Immature natural killer cell (primary cell): ENCODE measurements at regions not wholly inside any gene's neighbourhood (a gene's known extent, or its start where the extent isn't known, plus 50 kb on each side); places are given as distances from the start of the nearest gene placed in this dataset.

Source experiments
- DNase-seq, 3 donors: peaks; one replicate each; pipeline ENCODE4 v3.0.0; 2022; ENCODE audit warnings: mixed read lengths in 1 of 3
- H3K27ac Mint-ChIP-seq, 6 donors: one replicate each; pipeline ENCODE4 v1.8.0; 2020; ENCODE audit warnings: mixed read lengths in 6 of 6, mild to moderate bottlenecking in 5 of 6, inconsistent platforms in 4 of 6, moderate library complexity in 3 of 6
- H3K27me3 Mint-ChIP-seq, 3 donors: one replicate each; pipeline ENCODE4 v1.8.0; 2020 to 2021; ENCODE audit warnings: low read depth in 3 of 3, mild to moderate bottlenecking in 3 of 3, mixed read lengths in 3 of 3, moderate library complexity in 3 of 3, inconsistent platforms in 1 of 3
- H3K36me3 Mint-ChIP-seq, 3 donors: one replicate each; pipeline ENCODE4 v1.8.0; 2020; ENCODE audit warnings: mixed read lengths in 3 of 3, inconsistent platforms in 2 of 3, mild to moderate bottlenecking in 2 of 3
- H3K4me1 Mint-ChIP-seq, 2 donors: one replicate each; pipeline ENCODE4 v1.8.0; 2020; ENCODE audit warnings: inconsistent platforms in 2 of 2, mild to moderate bottlenecking in 2 of 2, mixed read lengths in 2 of 2, moderate library complexity in 1 of 2
- H3K4me3 Mint-ChIP-seq, 5 donors: one replicate each; pipeline ENCODE4 v1.8.0; 2020; ENCODE audit warnings: mild to moderate bottlenecking in 5 of 5, mixed read lengths in 5 of 5, inconsistent platforms in 3 of 5, moderate library complexity in 3 of 5
- H3K9me3 Mint-ChIP-seq, 6 donors: one replicate each; pipeline ENCODE4 v1.8.0; 2020; ENCODE audit warnings: mild to moderate bottlenecking in 6 of 6, mixed read lengths in 6 of 6, inconsistent platforms in 4 of 6, moderate library complexity in 3 of 6

GRCh38 chr11:134521452-134522289 lies 109.6 kb upstream of the B3GAT1 start:
- Mint-ChIP-seq H3K9me3 (no peaks in the 10 kb centered on the region), H3K36me3 (peaks cover 0 to 7% (median 0%) of the 10 kb centered on the region in 3 donors), H3K27me3 (peaks cover 0 to 7% (median 1%) of the 10 kb centered on the region in 3 donors), H3K27ac (no peak overlapping the region), H3K4me3 (no peak overlapping the region), H3K4me1 (no peaks in the 10 kb centered on the region)
- DNase-seq, result no peak

- no peak for DNase-seq
- peaks cover 0 to 7% (median 0%) of the 10 kb centered on the region in 3 donors for H3K36me3 Mint-ChIP-seq
- no peaks in the 10 kb centered on the region for H3K9me3 Mint-ChIP-seq
- no peaks in the 10 kb centered on the region for H3K4me1 Mint-ChIP-seq
- H3K27me3 Mint-ChIP-seq, result peaks cover 0 to 7% (median 3%) of the 10 kb centered on the region in 3 donors
- H3K27ac Mint-ChIP-seq, result no peak overlapping the region
- H3K4me3 Mint-ChIP-seq, result no peak overlapping the region
These were observed 109.0 kb upstream of the B3GAT1 start for GRCh38 chr11:134521001-134521400.

GRCh38 chr11:134519788-134520187 lies 107.7 kb upstream of the B3GAT1 start:
- no peak overlapping the region for H3K27ac Mint-ChIP-seq
- peaks cover 0 to 7% (median 0%) of the 10 kb centered on the region in 3 donors for H3K36me3 Mint-ChIP-seq
- H3K27me3 Mint-ChIP-seq, result peaks cover 0 to 10% (median 3%) of the 10 kb centered on the region in 3 donors
- no peak for DNase-seq
- H3K9me3 Mint-ChIP-seq, result no peaks in the 10 kb centered on the region
- no peaks in the 10 kb centered on the region for H3K4me1 Mint-ChIP-seq
- no peak overlapping the region for H3K4me3 Mint-ChIP-seq

GRCh38 chr11:134519390-134519750 lies 107.3 kb upstream of the B3GAT1 start:
- Mint-ChIP-seq H3K36me3 (peaks cover 0 to 7% (median 0%) of the 10 kb centered on the region in 3 donors), H3K4me3 (no peak overlapping the region)

GRCh38 chr11:134518616-134519389 lies 106.8 kb upstream of the B3GAT1 start:
- Mint-ChIP-seq H3K4me1 (no peaks in the 10 kb centered on the region), H3K36me3 (peaks cover 0 to 7% (median 0%) of the 10 kb centered on the region in 3 donors), H3K27me3 (peaks cover 0 to 10% (median 3%) of the 10 kb centered on the region in 3 donors), H3K9me3 (no peaks in the 10 kb centered on the region), H3K27ac (no peak overlapping the region), H3K4me3 (no peak overlapping the region)
- DNase-seq, result no peak

More at GRCh38 chr11:134519390-134519750, 107.3 kb upstream of the B3GAT1 start:
- no peak overlapping the region for H3K27ac Mint-ChIP-seq
- H3K27me3 Mint-ChIP-seq, result peaks cover 0 to 10% (median 3%) of the 10 kb centered on the region in 3 donors
- H3K9me3 Mint-ChIP-seq, result no peaks in the 10 kb centered on the region
- DNase-seq, result no peak
- no peaks in the 10 kb centered on the region for H3K4me1 Mint-ChIP-seq

GRCh38 chr11:134517621-134518293 lies 105.7 kb upstream of the B3GAT1 start:
- H3K27me3 Mint-ChIP-seq, result peaks cover 0 to 12% (median 3%) of the 10 kb centered on the region in 3 donors
- no peak for DNase-seq
- peaks cover 0 to 7% (median 0%) of the 10 kb centered on the region in 3 donors for H3K36me3 Mint-ChIP-seq
- no peak overlapping the region for H3K4me3 Mint-ChIP-seq
- no peaks in the 10 kb centered on the region for H3K9me3 Mint-ChIP-seq
- H3K27ac Mint-ChIP-seq, result no peak overlapping the region
- no peaks in the 10 kb centered on the region for H3K4me1 Mint-ChIP-seq

GRCh38 chr11:134517115-134517514 lies 105.1 kb upstream of the B3GAT1 start:
- Mint-ChIP-seq H3K9me3 (no peaks in the 10 kb centered on the region), H3K4me3 (no peak overlapping the region), H3K4me1 (no peaks in the 10 kb centered on the region), H3K27ac (no peak overlapping the region), H3K27me3 (peaks cover 0 to 9% (median 3%) of the 10 kb centered on the region in 3 donors), H3K36me3 (peaks cover 0 to 3% (median 0%) of the 10 kb centered on the region in 3 donors)
- DNase-seq, result no peak

- DNase-seq, result no peak
- H3K36me3 Mint-ChIP-seq, result peaks cover 0 to 3% (median 0%) of the 10 kb centered on the region in 3 donors
These were observed 104.5 kb upstream of the B3GAT1 start for GRCh38 chr11:134516529-134516928.

GRCh38 chr11:134515081-134515960 lies 103.3 kb upstream of the B3GAT1 start:
- no peak overlapping the region for H3K27ac Mint-ChIP-seq

More at GRCh38 chr11:134516529-134516928, 104.5 kb upstream of the B3GAT1 start:
- no peak overlapping the region for H3K27ac Mint-ChIP-seq
- no peaks in the 10 kb centered on the region for H3K4me1 Mint-ChIP-seq
- no peak overlapping the region for H3K4me3 Mint-ChIP-seq
- no peaks in the 10 kb centered on the region for H3K9me3 Mint-ChIP-seq
- H3K27me3 Mint-ChIP-seq, result peaks cover 0 to 6% (median 3%) of the 10 kb centered on the region in 3 donors

GRCh38 chr11:134514354-134514951 lies 102.4 kb upstream of the B3GAT1 start:
- H3K4me3 Mint-ChIP-seq, result no peak overlapping the region
- no peak overlapping the region for H3K27ac Mint-ChIP-seq
- no peak for DNase-seq
- H3K27me3 Mint-ChIP-seq, result peaks cover 0 to 6% (median 5%) of the 10 kb centered on the region in 3 donors
- no peaks in the 10 kb centered on the region for H3K36me3 Mint-ChIP-seq
- no peaks in the 10 kb centered on the region for H3K4me1 Mint-ChIP-seq
- no peaks in the 10 kb centered on the region for H3K9me3 Mint-ChIP-seq

More at GRCh38 chr11:134515081-134515960, 103.3 kb upstream of the B3GAT1 start:
- Mint-ChIP-seq H3K9me3 (no peaks in the 10 kb centered on the region), H3K4me1 (no peaks in the 10 kb centered on the region), H3K27me3 (peaks cover 0 to 6% (median 3%) of the 10 kb centered on the region in 3 donors), H3K36me3 (no peaks in the 10 kb centered on the region), H3K4me3 (no peak overlapping the region)
- no peak for DNase-seq

- no peaks in the 10 kb centered on the region for H3K36me3 Mint-ChIP-seq
- H3K9me3 Mint-ChIP-seq, result no peaks in the 10 kb centered on the region
- H3K4me3 Mint-ChIP-seq, result no peak overlapping the region
- H3K4me1 Mint-ChIP-seq, result no peaks in the 10 kb centered on the region
- no peak for DNase-seq
- H3K27me3 Mint-ChIP-seq, result peaks cover 0 to 8% (median 6%) of the 10 kb centered on the region in 3 donors
- no peak overlapping the region for H3K27ac Mint-ChIP-seq
These were observed 101.6 kb upstream of the B3GAT1 start for GRCh38 chr11:134513585-134514120.
